Lower leg skin (tissue), 4 donors: ENCODE measurements at regions not wholly inside any gene's neighbourhood (a gene's known extent, or its start where the extent isn't known, plus 50 kb on each side); places are given as distances from the start of the nearest gene placed in this dataset.

Experiments
- DNase-seq, 2 donors: peaks; one replicate each; pipeline ENCODE4 v3.0.0-alpha.2; 2019; ENCODE audit warnings: low spot score in 2 of 2
- H3K4me3 ChIP-seq: fragments of 200-600 bp; sonication (generic); 2 replicates; pipeline ENCODE4 v1.5.1; 2017; ENCODE audit warnings: mild to moderate bottlenecking, low read depth; ENCODE audit not compliant: poor library complexity, severe bottlenecking
- POLR2A ChIP-seq, 2 donors: fragments of 450-650 bp; IDR thresholded peaks; one replicate each; pipeline ENCODE4 v1.6.1; 2016 to 2017; ENCODE audit warnings: antibody characterized with exemption in 2 of 2, mild to moderate bottlenecking in 1 of 2, moderate library complexity in 1 of 2
- WGBS, 2 donors: methylation state at CpG; one replicate each; pipeline ENCODE4 v1.1.5; 2018; 5-methylcytosine and 5-hydroxymethylcytosine counted together
- intact Hi-C: fragments of 100-400 bp; cut with DNase I; formaldehyde crosslinking; loops from one replicate; pipeline ENCODE4 v1.15.0; 2023; ENCODE audit warnings: low total_unique reads
- TF ChIP-seq, protein P1 (sequence below), 3 donors: fragments of 450-650 bp; IDR thresholded peaks; one replicate each; pipeline ENCODE4 v1.5.1; 2016; ENCODE audit warnings: antibody characterized with exemption in 3 of 3, mild to moderate bottlenecking in 3 of 3, moderate library complexity in 2 of 3

DNA sequence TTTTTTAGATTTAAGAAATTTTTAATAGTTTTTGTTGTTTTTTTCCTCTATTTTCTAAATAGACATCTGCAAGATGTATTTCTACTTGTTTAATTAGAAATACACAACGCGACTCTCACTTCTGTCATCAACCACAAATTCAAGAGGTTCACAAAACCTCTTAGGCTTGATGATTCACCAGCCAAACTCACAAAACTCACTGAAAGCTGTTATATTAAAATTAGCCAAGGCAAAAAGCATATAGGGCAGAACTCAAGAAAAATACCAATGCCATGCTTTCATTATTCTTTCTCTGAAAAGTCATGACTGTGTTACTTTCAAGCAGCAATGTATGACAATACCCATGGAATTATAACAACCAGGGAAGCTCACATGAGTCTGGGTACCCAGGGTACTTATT lies 487.0 kb upstream of the RGS18 start:
- intact Hi-C loops = no loop called here
- no peak for TF ChIP-seq POLR2A (IDR thresholded peaks at IDR 0.05)
- TF ChIP-seq, protein P1, sequence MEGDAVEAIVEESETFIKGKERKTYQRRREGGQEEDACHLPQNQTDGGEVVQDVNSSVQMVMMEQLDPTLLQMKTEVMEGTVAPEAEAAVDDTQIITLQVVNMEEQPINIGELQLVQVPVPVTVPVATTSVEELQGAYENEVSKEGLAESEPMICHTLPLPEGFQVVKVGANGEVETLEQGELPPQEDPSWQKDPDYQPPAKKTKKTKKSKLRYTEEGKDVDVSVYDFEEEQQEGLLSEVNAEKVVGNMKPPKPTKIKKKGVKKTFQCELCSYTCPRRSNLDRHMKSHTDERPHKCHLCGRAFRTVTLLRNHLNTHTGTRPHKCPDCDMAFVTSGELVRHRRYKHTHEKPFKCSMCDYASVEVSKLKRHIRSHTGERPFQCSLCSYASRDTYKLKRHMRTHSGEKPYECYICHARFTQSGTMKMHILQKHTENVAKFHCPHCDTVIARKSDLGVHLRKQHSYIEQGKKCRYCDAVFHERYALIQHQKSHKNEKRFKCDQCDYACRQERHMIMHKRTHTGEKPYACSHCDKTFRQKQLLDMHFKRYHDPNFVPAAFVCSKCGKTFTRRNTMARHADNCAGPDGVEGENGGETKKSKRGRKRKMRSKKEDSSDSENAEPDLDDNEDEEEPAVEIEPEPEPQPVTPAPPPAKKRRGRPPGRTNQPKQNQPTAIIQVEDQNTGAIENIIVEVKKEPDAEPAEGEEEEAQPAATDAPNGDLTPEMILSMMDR (IDR thresholded peaks at IDR 0.05) = no peak
- no peak for DNase-seq
- no peak overlapping the region for H3K4me3 ChIP-seq
- 89% methylated on average over 2 of the region's 2 CpGs for WGBS, 2 donors

DNA sequence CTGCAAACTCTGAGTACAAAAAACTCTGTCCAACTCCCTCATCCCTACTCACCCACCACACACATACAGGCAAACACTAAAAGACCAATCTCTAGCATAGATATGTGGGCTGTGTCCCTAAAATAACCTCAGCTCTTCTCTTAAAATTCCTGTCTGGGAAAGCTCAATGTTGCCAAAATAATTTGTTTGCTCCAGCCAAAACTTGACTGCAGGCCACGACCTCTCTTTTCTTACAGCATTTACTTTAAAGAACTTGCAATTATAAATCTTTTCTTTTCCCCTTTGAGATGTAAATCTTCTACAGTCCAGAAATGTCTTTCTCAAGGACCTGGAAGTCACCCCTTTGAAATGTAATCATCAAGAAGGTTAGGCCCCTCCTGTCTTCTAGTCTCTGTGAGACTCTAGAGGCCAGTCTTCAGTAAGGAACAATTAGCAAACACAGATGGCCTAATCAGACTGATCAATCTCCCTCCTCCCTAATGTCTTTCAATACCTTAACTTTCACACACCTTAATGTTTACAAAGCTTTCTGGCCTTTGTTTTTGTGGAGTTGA lies 483.6 kb upstream of the RGS18 start:
- DNase-seq = no peak
- intact Hi-C loops = no loop called here
- 24 to 36% methylated on average over 1 of the region's 1 CpG for WGBS, 2 donors
- TF ChIP-seq POLR2A (IDR thresholded peaks at IDR 0.05) = no peak
- TF ChIP-seq, protein P1 (IDR thresholded peaks at IDR 0.05) = no peak
- H3K4me3 ChIP-seq = no peak overlapping the region

DNA sequence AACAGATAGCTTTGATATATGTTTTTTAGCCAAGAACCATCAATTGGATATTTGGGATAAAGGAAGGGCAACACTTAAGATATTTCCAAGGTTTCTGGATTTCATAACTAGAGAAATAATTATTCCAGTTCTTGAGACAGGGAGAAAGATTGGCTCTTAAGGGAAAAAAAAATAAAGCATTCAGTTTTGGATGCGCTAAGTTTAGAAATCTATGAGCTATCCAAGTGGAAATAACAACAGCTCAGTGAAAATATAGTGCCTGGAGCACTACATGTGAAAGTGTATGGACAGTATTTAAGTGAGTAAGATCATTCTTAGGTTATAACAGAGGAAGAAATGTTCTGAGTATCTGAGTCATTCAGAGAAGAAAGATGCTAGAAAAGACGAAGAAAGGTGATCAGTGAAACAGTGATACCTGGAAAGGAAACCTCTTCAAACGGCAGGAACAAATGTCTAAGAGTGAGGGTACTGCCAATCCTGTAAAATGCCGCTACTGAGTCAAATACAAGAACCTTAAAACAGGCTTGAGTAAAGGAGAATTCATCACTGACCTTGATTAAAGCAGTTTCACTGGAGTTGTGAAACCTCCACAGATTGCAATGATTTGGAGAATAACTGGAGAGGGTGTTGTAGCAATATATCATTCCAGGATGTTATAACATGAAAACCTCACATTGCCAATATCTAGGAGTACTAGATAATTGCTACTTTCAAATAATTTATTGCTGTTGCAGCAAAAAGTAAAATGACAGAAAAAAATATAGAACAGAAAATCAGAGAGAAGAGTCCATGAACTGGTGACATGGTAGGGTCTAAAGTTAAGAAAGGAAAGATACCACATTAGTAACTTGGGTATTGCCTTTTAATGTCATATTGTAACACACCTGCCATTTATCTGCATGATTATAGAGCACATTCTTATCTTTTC lies 482.1 kb upstream of the RGS18 start:
- DNase-seq = no peak
- intact Hi-C loops = no loop called here
- H3K4me3 ChIP-seq = no peak overlapping the region
- 49 to 60% methylated on average over 4 of the region's 4 CpGs for WGBS, 2 donors
- TF ChIP-seq POLR2A (IDR thresholded peaks at IDR 0.05) = no peak
- TF ChIP-seq, protein P1 (IDR thresholded peaks at IDR 0.05) = no peak

DNA sequence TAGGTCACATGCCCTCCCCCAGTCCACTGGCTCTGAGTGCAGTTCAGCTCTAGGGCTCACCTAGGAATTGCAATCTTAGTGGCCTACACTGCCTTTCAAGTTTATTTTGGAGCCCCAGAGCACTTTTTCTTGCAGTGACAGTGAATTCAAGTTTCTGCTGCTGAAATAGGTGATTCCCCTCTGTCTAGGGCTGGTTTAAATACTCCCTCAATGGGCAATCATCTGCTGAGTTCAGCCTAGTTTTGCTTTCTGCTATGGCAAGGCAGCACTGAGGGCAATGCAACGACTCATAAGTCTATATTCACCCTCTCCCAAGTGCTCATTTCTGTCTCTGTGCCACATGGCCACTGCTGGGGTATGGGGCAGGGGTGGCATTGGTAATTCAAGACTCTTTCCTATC lies 472.6 kb upstream of the RGS18 start:
- 63 to 72% methylated on average over 1 of the region's 1 CpG for WGBS, 2 donors

DNA sequence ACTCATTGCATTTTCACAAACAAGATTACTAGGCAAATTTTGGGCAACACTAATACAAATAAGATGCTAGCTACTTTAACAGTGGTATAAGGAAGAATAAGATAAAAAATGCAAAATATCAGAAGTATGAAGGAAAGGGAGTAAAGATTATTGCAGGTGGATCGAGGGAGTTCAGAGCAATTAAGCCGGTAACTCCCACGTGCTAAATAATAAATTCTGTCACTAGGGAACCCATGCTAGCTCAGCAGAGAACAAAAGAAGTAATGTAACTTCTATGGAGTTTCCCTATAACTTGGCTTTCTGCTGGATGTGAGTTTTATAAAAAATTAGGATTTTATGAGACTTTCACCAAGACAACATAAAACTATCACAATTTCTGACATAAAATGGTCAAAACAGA lies 470.5 kb upstream of the RGS18 start:
- TF ChIP-seq POLR2A (IDR thresholded peaks at IDR 0.05) = no peak
- TF ChIP-seq, protein P1 (IDR thresholded peaks at IDR 0.05) = no peak
- 52 to 64% methylated on average over 3 of the region's 3 CpGs for WGBS, 2 donors
- DNase-seq = no peak
- no peak overlapping the region for H3K4me3 ChIP-seq
- intact Hi-C loops = no loop called here

More for the DNA sequence above, 472.6 kb upstream of the RGS18 start:
- TF ChIP-seq, protein P1 (IDR thresholded peaks at IDR 0.05) = no peak
- TF ChIP-seq POLR2A (IDR thresholded peaks at IDR 0.05) = no peak
- intact Hi-C loops = no loop called here
- H3K4me3 ChIP-seq = no peak overlapping the region
- no peak for DNase-seq
